Testis (tissue), 2 donors: ENCODE measurements at regions not wholly inside any gene's neighbourhood (a gene's known extent, or its start where the extent isn't known, plus 50 kb on each side); places are given as distances from the start of the nearest gene placed in this dataset.

Source experiments
- DNase-seq: peaks from one replicate; pipeline ENCODE4 v3.0.0-alpha.2; 2019
- H3K27ac ChIP-seq, 2 donors: fragments of 200-600 bp; sonication (generic); one replicate each; pipeline ENCODE4 v1.5.1; 2019
- H3K27me3 ChIP-seq: fragments of 200-600 bp; sonication (generic); one replicate; pipeline ENCODE4 v1.5.1; 2019
- H3K36me3 ChIP-seq: fragments of 200-600 bp; sonication (generic); one replicate; pipeline ENCODE4 v1.5.1; 2017; ENCODE audit warnings: low read depth; ENCODE audit errors: missing control alignments
- H3K4me1 ChIP-seq: fragments of 200-600 bp; sonication (generic); one replicate; pipeline ENCODE4 v1.5.1; 2019
- H3K4me3 ChIP-seq, 2 donors: fragments of 200-600 bp; sonication (generic); one replicate each; pipeline ENCODE4 v1.5.1; 2017 to 2019
- H3K9me3 ChIP-seq: fragments of 200-600 bp; sonication (generic); one replicate; pipeline ENCODE4 v1.5.1; 2017
- POLR2A ChIP-seq: fragments of 450-650 bp; IDR thresholded peaks from one replicate; pipeline ENCODE4 v1.6.1; 2017; ENCODE audit warnings: antibody characterized with exemption, mild to moderate bottlenecking, moderate library complexity
- WGBS, 2 donors: methylation state at CpG; one replicate each; pipeline ENCODE4 v1.1.5; 2018; 5-methylcytosine and 5-hydroxymethylcytosine counted together
- intact Hi-C: fragments of 100-400 bp; cut with DNase I; formaldehyde crosslinking; loops from one replicate; pipeline ENCODE4 v1.15.1; 2023; ENCODE audit warnings: low total_unique reads
- TF ChIP-seq, protein P1 (sequence below), 3 experiments: fragments of 450-650 bp in 2 of 3; fragments of 200-600 bp in 1 of 3; sonication (generic) in 1 of 3; IDR thresholded peaks; one replicate each; pipeline ENCODE4 v1.5.1; 2016 to 2019; ENCODE audit warnings: antibody characterized with exemption in 3 of 3, mild to moderate bottlenecking in 2 of 3, moderate library complexity in 1 of 3

DNA sequence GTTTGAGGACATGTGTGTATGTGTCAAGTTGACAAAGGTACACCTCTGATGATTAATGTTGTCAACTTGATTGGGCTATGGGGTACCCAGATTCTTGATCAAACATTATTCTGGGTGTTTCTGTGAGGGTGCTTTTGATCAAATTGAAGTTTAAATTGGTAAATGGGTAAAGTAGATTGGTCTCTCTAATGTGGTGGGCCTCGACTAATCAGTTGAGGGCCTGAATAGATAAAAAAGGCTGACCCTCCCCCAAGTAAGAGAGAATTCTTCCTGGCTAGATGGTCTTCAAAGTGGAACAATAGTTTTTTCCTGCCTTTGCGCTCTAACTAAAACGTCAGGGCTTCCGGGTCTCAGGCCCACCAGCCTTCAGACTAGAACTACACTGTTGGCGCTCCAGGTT, 309.9 kb upstream of the MGMT start:
- Histone ChIP-seq H3K4me3 (no peak overlapping the region), H3K9me3 (no peaks in the 10 kb centered on the region), H3K36me3 (no peaks in the 10 kb centered on the region), H3K27me3 (no peaks in the 10 kb centered on the region), H3K27ac (no peak overlapping the region), H3K4me1 (no peaks in the 10 kb centered on the region)
- WGBS, 2 donors: 80 to 82% methylated on average over 5 of the region's 5 CpGs
- intact Hi-C loops: no loop called here
- no peak for DNase-seq
- no peak for TF ChIP-seq POLR2A
- TF ChIP-seq, protein P1, sequence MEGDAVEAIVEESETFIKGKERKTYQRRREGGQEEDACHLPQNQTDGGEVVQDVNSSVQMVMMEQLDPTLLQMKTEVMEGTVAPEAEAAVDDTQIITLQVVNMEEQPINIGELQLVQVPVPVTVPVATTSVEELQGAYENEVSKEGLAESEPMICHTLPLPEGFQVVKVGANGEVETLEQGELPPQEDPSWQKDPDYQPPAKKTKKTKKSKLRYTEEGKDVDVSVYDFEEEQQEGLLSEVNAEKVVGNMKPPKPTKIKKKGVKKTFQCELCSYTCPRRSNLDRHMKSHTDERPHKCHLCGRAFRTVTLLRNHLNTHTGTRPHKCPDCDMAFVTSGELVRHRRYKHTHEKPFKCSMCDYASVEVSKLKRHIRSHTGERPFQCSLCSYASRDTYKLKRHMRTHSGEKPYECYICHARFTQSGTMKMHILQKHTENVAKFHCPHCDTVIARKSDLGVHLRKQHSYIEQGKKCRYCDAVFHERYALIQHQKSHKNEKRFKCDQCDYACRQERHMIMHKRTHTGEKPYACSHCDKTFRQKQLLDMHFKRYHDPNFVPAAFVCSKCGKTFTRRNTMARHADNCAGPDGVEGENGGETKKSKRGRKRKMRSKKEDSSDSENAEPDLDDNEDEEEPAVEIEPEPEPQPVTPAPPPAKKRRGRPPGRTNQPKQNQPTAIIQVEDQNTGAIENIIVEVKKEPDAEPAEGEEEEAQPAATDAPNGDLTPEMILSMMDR (IDR thresholded peaks at IDR 0.05): no peak

DNA sequence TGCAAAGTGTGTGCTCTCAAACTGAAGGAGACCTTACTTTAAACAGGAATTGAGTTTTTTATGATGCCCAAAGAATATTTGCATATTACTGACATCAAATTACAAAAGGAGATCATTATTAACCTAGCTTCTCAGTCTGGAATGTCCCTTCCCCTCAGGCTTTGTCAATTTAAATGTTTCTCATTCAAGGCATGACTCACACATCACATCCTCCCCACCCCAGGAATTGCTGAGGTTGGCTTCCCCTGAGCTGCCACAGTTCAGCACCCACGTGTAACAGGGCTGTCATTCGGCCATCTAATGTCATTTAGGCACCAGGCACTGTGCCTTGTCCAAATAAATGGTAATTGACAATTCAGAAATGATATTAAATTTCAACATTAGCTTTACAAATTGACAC, 305.9 kb upstream of the MGMT start:
- WGBS, 2 donors: 60 to 75% methylated on average over 2 of the region's 2 CpGs
- no peak for DNase-seq
- no peak for TF ChIP-seq POLR2A
- TF ChIP-seq, protein P1 (IDR thresholded peaks at IDR 0.05): no peak
- H3K4me3 ChIP-seq: no peak overlapping the region
- no peaks in the 10 kb centered on the region for H3K9me3 ChIP-seq
- intact Hi-C loops: no loop called here
- H3K27ac ChIP-seq: no peak overlapping the region
- no peaks in the 10 kb centered on the region for H3K36me3 ChIP-seq
- H3K4me1 ChIP-seq: no peaks in the 10 kb centered on the region
- H3K27me3 ChIP-seq: no peaks in the 10 kb centered on the region

GRCh38 chr10:129163531-129163930, 303.5 kb upstream of the MGMT start:
- H3K27ac ChIP-seq: no peak overlapping the region
- 61 to 85% methylated on average over 7 of the region's 7 CpGs for WGBS, 2 donors
- H3K27me3 ChIP-seq: no peaks in the 10 kb centered on the region
- no peak for TF ChIP-seq POLR2A
- TF ChIP-seq, protein P1 (IDR thresholded peaks at IDR 0.05): no peak
- intact Hi-C loops: no loop called here
- H3K36me3 ChIP-seq: no peaks in the 10 kb centered on the region
- H3K9me3 ChIP-seq: no peaks in the 10 kb centered on the region
- H3K4me1 ChIP-seq: no peaks in the 10 kb centered on the region
- no peak overlapping the region for H3K4me3 ChIP-seq
- no peak for DNase-seq

- TF ChIP-seq, protein P1 (IDR thresholded peaks at IDR 0.05): no peak
- TF ChIP-seq POLR2A: no peak
- DNase-seq: no peak
Observed at GRCh38 chr10:129165076-129165720, 301.8 kb upstream of the MGMT start.

DNA sequence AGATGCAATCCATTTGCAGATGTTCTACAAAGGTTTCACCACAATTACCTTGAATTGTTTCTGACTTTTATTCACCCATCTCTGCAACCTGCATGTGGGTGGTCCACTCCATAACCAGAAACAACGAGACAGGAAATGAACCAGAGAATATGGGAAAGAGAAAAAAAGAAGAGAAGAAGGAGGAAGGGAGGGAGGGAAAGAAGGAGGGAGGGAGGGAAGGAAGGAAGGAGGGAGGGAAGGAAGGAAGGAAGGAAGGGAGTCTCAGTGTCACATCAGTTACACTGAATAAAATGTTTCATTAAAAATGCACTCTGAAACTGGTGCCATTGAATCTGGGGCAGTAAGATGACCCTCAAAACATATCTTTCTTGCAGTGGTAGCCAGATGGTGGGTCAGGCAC, 301.3 kb upstream of the MGMT start:
- DNase-seq: no peak
- 28 to 55% methylated on average over 1 of the region's 1 CpG for WGBS, 2 donors
- Histone ChIP-seq H3K4me1 (no peaks in the 10 kb centered on the region), H3K36me3 (no peaks in the 10 kb centered on the region), H3K4me3 (no peak overlapping the region), H3K9me3 (no peaks in the 10 kb centered on the region), H3K27ac (no peak overlapping the region), H3K27me3 (no peaks in the 10 kb centered on the region)
- no peak for TF ChIP-seq POLR2A
- TF ChIP-seq, protein P1 (IDR thresholded peaks at IDR 0.05): no peak
- intact Hi-C loops: no loop called here

More at GRCh38 chr10:129165076-129165720, 301.8 kb upstream of the MGMT start:
- H3K27ac ChIP-seq: no peak overlapping the region
- no peaks in the 10 kb centered on the region for H3K27me3 ChIP-seq
- 88 to 89% methylated on average over 5 of the region's 5 CpGs for WGBS, 2 donors
- H3K4me3 ChIP-seq: no peak overlapping the region
- intact Hi-C loops: no loop called here
- no peaks in the 10 kb centered on the region for H3K9me3 ChIP-seq
- no peaks in the 10 kb centered on the region for H3K36me3 ChIP-seq
- H3K4me1 ChIP-seq: no peaks in the 10 kb centered on the region
